ENCODE measurements at regions not wholly inside any gene's neighbourhood (a gene's known extent, or its start where the extent isn't known, plus 50 kb on each side); places are given as distances from the start of the nearest gene placed in this dataset.

GRCh38 chr13:103291798-103292572 is 225.8 kb upstream of the SLC10A2 start:
- DNase-seq (ENCODE audit: low read depth), result no peak
- no peak for TF ChIP-seq CTCF (conservative IDR thresholded peaks at IDR 0.05; ENCODE audit: low read depth, low read length)

DNA sequence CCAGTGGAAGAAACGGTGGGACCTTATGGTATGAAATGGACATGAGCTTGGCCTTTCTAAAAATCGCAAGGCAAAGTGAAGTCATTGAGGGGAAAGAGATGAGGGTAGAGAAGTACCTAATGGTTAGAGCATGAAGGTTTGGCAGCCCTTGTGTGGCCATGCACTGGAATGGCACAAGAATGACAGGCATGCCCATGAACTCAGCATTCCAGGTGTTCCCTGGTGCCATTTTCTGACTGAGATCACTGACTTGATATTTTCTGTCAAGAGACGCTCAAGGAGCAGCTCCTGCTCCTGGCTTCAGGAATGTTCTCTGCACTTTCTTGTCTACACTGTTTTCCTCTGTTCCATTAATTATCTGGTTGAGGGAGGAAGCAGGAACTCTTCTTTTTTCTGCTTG is 225.0 kb upstream of the SLC10A2 start:
- TF ChIP-seq CTCF (conservative IDR thresholded peaks at IDR 0.05; ENCODE audit: low read depth, low read length), result no peak
- H3K4me3 ChIP-seq (ENCODE audit: low read length), result no peak overlapping the region
- no peak for DNase-seq (ENCODE audit: low read depth)

More at GRCh38 chr13:103291798-103292572, 225.8 kb upstream of the SLC10A2 start:
- no peak overlapping the region for H3K4me3 ChIP-seq (ENCODE audit: low read length)

DNA sequence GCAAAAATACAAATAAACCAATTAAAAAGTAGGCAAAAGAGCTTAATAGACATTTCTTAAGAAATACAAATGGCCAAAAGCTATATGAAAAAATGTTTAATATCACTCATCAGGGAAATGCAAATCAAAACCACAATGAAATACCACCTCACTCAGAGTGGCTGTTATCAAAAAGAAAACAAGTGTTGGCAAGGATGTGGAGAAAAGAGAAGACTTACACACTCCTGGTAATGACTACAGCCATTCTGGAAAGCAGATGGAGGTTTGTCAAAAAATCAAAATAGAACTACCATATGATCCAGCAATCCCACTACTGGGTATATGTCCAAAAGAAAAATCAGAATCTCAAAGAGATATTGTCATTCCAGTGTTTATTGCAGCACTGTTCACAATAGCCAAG is 223.5 kb upstream of the SLC10A2 start:
- no peak for TF ChIP-seq CTCF (conservative IDR thresholded peaks at IDR 0.05; ENCODE audit: low read depth, low read length)
- H3K4me3 ChIP-seq (ENCODE audit: low read length), result no peak overlapping the region
- no peak for DNase-seq (ENCODE audit: low read depth)

GRCh38 chr13:103288114-103288513 is 221.9 kb upstream of the SLC10A2 start:
- no peak overlapping the region for H3K4me3 ChIP-seq (ENCODE audit: low read length)
- DNase-seq (ENCODE audit: low read depth), result no peak
- TF ChIP-seq CTCF (conservative IDR thresholded peaks at IDR 0.05; ENCODE audit: low read depth, low read length), result no peak

DNA sequence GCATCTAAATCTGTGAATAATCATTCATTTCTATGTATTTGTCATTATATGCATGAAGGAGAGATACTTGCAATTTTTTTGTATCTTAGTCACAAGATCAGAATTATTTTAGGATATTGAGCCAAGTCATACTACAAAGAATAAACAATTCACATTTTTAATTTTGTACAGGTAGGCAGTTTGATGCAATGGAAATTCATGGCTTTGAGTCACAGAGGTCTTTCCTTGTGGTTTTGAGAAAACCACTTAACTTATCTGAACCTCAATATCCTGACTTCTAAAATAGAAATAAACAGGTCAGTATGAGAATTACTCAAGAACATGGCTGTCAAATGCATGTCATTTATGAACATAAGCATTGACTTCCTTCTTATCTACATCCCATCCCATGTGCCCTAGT is 221.4 kb upstream of the SLC10A2 start:
- H3K4me3 ChIP-seq (ENCODE audit: low read length), result no peak overlapping the region
- TF ChIP-seq CTCF (conservative IDR thresholded peaks at IDR 0.05; ENCODE audit: low read depth, low read length), result no peak
- no peak for DNase-seq (ENCODE audit: low read depth)

DNA sequence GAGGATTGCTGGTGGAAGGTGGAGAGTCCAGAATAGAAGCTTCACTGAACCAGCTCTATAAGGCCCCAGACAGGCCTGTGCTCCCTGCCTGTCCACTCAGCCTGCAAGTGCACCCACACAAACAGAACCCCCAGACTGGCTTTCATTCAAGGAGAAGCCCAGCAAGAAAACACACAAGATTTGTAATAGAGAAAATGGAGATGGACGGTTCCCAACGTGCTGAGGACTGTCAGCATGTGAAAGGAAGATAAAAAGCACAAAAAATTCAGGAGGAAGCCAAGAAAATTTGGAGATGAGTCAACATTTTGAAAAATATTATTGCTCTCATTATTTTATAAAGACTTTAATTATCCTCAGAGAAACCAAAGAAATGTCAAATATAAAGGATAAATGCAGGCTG is 218.2 kb upstream of the SLC10A2 start:
- no peak overlapping the region for H3K4me3 ChIP-seq (ENCODE audit: low read length)
- no peak for DNase-seq (ENCODE audit: low read depth)
- TF ChIP-seq CTCF (conservative IDR thresholded peaks at IDR 0.05; ENCODE audit: low read depth, low read length), result no peak

DNA sequence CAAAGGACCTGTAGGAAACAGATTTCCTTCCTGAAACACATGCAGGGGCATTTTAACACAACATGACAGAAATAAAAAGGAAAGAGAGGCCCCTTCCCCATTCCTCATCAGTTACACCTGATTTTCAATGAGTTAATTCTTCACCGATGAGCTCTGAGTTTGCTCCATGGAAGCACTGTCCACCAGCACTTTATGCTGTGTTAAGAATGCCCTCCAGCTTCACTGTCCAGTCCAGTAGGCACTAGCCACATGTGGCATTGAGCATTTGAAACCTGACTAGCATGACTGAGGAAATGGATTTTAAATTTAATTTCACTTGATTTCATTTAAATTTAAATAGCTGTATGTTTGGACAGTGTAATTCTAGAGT is 217.2 kb upstream of the SLC10A2 start:
- no peak for TF ChIP-seq CTCF (conservative IDR thresholded peaks at IDR 0.05; ENCODE audit: low read depth, low read length)
- DNase-seq (ENCODE audit: low read depth), result no peak

More for the DNA sequence above, 217.2 kb upstream of the SLC10A2 start:
- no peak overlapping the region for H3K4me3 ChIP-seq (ENCODE audit: low read length)

All from retinal pigment epithelial cell (primary cell).